ENCODE measurements at regions not wholly inside any gene's neighbourhood (a gene's known extent, or its start where the extent isn't known, plus 50 kb on each side); places are given as distances from the start of the nearest gene placed in this dataset.

DNA sequence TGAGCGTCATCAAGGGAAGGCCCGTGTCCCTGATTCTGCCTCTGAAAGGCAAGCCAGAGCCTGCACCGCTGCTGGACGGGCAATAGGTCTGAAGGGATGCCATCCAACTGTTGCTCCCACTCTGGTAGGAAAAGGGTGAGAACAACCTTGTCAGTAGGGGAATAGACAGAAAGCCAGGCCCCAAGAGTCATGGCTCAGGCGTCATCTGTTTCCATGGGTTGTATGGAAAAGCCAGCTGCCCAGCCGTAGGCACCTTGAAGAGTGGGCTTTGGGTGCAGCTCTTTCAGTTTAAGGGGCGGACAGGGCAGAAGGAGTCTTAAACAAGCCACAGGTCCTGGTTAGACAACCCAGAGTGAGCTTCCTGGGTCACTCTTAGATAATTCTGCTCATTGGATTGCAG is 66.5 kb downstream of the RNF6 start:
- ATAC-seq: no peak
- Histone ChIP-seq H3K9me3 (ENCODE audit: low read length) (no peaks in the 10 kb centered on the region), H2AFZ (ENCODE audit: low read length) (no peak overlapping the region), H3K27me3 (ENCODE audit: low read length) (peaks cover 47% of the 10 kb centered on the region), H3K27ac (ENCODE audit: low read length) (no peak overlapping the region), H3F3A (ENCODE audit: low read length, unreplicated experiment) (no peaks in the 10 kb centered on the region), H3K9me2 (replicated peaks; ENCODE audit: low read length) (no peaks in the 10 kb centered on the region), H3K4me2 (ENCODE audit: low read length) (no peak overlapping the region), H3K4me1 (ENCODE audit: insufficient read depth, low read length) (no peaks in the 10 kb centered on the region), H3K79me2 (ENCODE audit: low read length) (no peaks in the 10 kb centered on the region), H3K9ac (ENCODE audit: low read length) (no peak overlapping the region), H3K4me3 (ENCODE audit: low read length) (no peak overlapping the region), H3K36me3 (ENCODE audit: low read depth, low read length) (no peaks in the 10 kb centered on the region), H4K20me1 (ENCODE audit: low read length) (no peaks in the 10 kb centered on the region)
- DNase-seq: no peak
- TF ChIP-seq EZH2 (IDR thresholded peaks at IDR 0.05; ENCODE audit: low read length, unreplicated experiment): no peak
- TF ChIP-seq, protein P1, sequence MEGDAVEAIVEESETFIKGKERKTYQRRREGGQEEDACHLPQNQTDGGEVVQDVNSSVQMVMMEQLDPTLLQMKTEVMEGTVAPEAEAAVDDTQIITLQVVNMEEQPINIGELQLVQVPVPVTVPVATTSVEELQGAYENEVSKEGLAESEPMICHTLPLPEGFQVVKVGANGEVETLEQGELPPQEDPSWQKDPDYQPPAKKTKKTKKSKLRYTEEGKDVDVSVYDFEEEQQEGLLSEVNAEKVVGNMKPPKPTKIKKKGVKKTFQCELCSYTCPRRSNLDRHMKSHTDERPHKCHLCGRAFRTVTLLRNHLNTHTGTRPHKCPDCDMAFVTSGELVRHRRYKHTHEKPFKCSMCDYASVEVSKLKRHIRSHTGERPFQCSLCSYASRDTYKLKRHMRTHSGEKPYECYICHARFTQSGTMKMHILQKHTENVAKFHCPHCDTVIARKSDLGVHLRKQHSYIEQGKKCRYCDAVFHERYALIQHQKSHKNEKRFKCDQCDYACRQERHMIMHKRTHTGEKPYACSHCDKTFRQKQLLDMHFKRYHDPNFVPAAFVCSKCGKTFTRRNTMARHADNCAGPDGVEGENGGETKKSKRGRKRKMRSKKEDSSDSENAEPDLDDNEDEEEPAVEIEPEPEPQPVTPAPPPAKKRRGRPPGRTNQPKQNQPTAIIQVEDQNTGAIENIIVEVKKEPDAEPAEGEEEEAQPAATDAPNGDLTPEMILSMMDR (conservative IDR thresholded peaks at IDR 0.05; ENCODE audit: low read depth, low read length): no peak
- TF ChIP-seq EZH2phosphoT487 (IDR thresholded peaks at IDR 0.05; ENCODE audit: borderline replicate concordance, low read length): no peak
- POLR2A ChIA-PET (ENCODE audit: unreplicated experiment): no interaction called here
- no TSS peak for BruUV-seq (replicated peaks)
- intact Hi-C loops (cut with micrococcal nuclease): no loop called here
- CTCF ChIA-PET: no interaction called here

DNA sequence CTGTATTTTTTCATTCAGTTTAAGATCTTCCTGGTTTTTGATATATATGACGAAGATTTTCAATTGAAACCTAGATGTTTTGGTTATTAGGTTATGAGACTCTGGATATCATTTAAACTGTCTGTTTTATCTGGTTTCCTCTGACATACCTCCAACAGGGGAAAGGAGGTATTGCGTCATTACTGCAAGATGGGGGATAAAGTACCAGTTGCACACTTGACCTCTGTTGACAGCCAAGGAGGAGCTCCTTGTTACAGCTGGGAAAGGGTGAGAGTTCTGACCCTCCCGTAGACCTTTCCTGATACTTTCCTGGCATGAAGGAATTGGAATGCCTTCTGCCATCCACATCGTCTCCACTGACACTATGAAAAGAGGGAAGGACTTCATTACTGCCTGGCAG is 82.0 kb upstream of the SHISA2 start:
- CTCF ChIA-PET: no interaction called here

DNA sequence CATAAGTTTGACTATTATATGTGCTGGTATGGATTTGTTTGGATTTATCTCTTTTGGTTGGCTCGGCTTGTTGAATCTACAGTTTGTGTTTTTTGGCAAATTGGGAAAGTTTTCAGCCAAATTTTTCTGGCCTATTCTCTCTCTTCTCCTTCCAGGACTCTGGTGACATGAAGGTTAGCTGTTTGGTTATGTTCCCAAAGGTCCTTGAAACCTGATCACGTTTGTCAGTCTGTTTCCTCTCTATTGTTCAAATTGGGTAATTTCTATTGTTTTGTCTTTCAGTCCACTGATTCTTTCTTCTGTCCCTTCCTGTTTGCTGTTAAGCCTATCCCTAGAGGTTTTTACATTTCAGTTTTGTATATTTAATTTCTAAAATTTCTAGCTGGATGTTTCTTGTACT is 81.5 kb upstream of the SHISA2 start:
- Histone ChIP-seq H3K36me3 (ENCODE audit: low read depth, low read length) (no peaks in the 10 kb centered on the region), H3K4me2 (ENCODE audit: low read length) (no peak overlapping the region), H3K9ac (ENCODE audit: low read length) (no peak overlapping the region), H3K9me2 (replicated peaks; ENCODE audit: low read length) (no peaks in the 10 kb centered on the region), H3F3A (ENCODE audit: low read length, unreplicated experiment) (no peaks in the 10 kb centered on the region), H3K4me3 (ENCODE audit: low read length) (no peak overlapping the region), H3K4me1 (ENCODE audit: insufficient read depth, low read length) (no peaks in the 10 kb centered on the region), H2AFZ (ENCODE audit: low read length) (no peak overlapping the region), H3K79me2 (ENCODE audit: low read length) (no peaks in the 10 kb centered on the region), H3K27ac (ENCODE audit: low read length) (no peak overlapping the region), H3K27me3 (ENCODE audit: low read length) (peaks cover 27% of the 10 kb centered on the region), H4K20me1 (ENCODE audit: low read length) (no peaks in the 10 kb centered on the region), H3K9me3 (ENCODE audit: low read length) (no peaks in the 10 kb centered on the region)
- ATAC-seq (no peak), DNase-seq (no peak)
- BruUV-seq (replicated peaks): no TSS peak
- POLR2A ChIA-PET (ENCODE audit: unreplicated experiment): no interaction called here
- CTCF ChIA-PET: no interaction called here
- intact Hi-C loops (cut with micrococcal nuclease): no loop called here
- TF ChIP-seq, protein P1 (conservative IDR thresholded peaks at IDR 0.05; ENCODE audit: low read depth, low read length): no peak
- TF ChIP-seq EZH2 (IDR thresholded peaks at IDR 0.05; ENCODE audit: low read length, unreplicated experiment) (no peak), EZH2phosphoT487 (IDR thresholded peaks at IDR 0.05; ENCODE audit: borderline replicate concordance, low read length) (no peak)

More for the DNA sequence above, 82.0 kb upstream of the SHISA2 start:
- Histone ChIP-seq H3K36me3 (ENCODE audit: low read depth, low read length) (no peaks in the 10 kb centered on the region), H3K9me2 (replicated peaks; ENCODE audit: low read length) (no peaks in the 10 kb centered on the region), H3F3A (ENCODE audit: low read length, unreplicated experiment) (no peaks in the 10 kb centered on the region), H3K4me1 (ENCODE audit: insufficient read depth, low read length) (no peaks in the 10 kb centered on the region), H3K4me3 (ENCODE audit: low read length) (no peak overlapping the region), H3K9ac (ENCODE audit: low read length) (no peak overlapping the region), H3K27ac (ENCODE audit: low read length) (no peak overlapping the region), H4K20me1 (ENCODE audit: low read length) (no peaks in the 10 kb centered on the region), H3K27me3 (ENCODE audit: low read length) (peaks cover 30% of the 10 kb centered on the region), H3K4me2 (ENCODE audit: low read length) (no peak overlapping the region), H2AFZ (ENCODE audit: low read length) (no peak overlapping the region), H3K79me2 (ENCODE audit: low read length) (no peaks in the 10 kb centered on the region), H3K9me3 (ENCODE audit: low read length) (no peaks in the 10 kb centered on the region)
- BruUV-seq (replicated peaks): no TSS peak
- no peak for TF ChIP-seq EZH2 (IDR thresholded peaks at IDR 0.05; ENCODE audit: low read length, unreplicated experiment)
- TF ChIP-seq, protein P1 (conservative IDR thresholded peaks at IDR 0.05; ENCODE audit: low read depth, low read length): no peak
- POLR2A ChIA-PET (ENCODE audit: unreplicated experiment): no interaction called here
- no peak for ATAC-seq
- intact Hi-C loops (cut with micrococcal nuclease): no loop called here
- peak; percentile 2 for DNase-seq
